GM21576 (cell line): ENCODE measurements at regions not wholly inside any gene's neighbourhood (a gene's known extent, or its start where the extent isn't known, plus 50 kb on each side); places are given as distances from the start of the nearest gene placed in this dataset.

Experiments used
- ATAC-seq: cut with Tn5 transposase; IDR thresholded peaks from one replicate; pipeline ENCODE4 v1.9.1; 2021; ENCODE audit warnings: mild to moderate bottlenecking, moderate library complexity; ENCODE audit not compliant: unreplicated experiment

DNA sequence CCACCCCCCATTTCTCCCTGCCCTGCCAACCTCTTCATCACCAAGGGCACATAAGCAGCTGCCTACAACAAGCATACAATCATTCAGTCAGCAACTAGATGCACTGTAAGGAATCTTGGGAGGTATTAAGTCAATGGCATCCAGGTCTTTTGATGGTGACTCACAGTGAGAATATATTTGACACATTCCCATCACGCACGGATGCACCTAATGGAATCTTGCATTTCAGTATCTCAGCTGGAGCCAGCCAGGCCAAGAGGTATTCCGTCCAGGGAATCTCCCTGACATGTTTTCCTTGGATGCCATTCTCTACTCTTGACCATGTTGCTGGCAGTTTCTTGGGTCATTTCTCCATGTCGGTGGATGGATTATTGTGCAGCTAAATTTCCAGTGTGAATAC is 73.9 kb upstream of the CAPRIN2 start:
- ATAC-seq, result no peak

DNA sequence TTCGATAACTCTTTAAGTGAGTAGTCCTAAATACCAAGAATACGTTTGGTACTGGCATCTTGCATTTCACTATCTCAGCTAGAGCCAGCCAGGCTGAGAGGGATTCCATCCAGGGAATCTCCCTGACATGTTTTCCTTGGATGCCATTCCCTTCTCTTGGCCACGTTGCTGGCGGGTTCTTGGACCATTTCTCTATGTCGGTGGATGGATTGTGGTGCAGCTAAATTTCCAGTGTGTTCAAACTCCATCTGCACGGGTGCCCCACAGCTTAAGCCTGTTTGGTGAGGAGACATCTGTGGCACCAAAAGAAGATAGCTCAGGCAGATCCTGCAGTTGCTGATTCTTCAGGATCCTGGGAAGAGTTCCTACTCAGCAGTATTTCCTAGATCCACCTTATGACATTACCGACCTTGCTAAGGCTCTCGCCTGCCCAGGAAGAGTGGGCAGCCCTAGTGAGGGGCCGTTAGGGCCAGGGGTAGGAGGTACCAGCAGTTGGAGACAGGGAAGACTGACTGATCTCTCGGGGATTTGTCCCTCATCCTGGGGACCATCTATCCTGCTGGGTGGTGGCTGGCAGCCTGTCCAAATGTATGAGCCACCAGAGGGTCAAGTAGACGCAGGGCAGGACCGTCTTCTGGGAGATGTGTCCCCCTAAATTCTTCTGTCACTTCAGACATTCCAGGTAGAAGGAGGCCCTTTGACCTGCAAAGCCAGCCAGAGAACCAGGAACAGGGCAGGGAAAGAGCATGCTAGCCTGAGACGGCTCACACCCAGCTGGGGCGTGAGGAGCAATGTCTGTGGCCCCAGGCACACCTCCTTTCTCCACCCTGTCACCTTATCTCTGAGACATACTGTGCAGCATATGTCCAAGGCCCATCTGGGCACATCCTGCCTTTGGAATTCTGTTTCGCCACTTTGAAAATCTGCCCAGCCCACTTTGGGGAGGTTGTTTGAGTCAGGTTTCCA is 72.6 kb upstream of the CAPRIN2 start:
- no peak for ATAC-seq

- ATAC-seq, result no peak
These were observed 71.5 kb upstream of the CAPRIN2 start for GRCh38 chr12:30826276-30826675.

DNA sequence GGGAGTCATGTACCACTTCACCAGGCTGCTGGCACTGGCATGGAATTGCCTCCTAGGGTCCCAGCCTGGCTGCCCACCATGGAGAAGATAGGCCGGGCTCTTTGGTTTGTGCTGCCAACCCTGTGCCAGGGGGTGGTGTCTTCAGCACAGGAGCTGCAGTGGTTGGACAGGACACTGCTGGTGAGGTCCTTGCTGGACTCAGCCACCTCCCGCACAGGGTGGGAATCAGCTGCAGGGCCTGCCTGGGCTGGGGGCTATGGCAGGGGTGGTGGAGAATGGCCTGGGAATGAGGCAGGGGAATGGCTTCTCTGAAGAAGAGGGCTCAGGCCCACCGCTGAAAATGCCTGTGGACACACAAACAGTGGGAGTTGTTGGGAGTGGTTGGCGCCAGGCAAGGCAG is 70.6 kb upstream of the CAPRIN2 start:
- no peak for ATAC-seq

- ATAC-seq, result no peak
These were observed 69.6 kb upstream of the CAPRIN2 start for GRCh38 chr12:30824311-30824710.

DNA sequence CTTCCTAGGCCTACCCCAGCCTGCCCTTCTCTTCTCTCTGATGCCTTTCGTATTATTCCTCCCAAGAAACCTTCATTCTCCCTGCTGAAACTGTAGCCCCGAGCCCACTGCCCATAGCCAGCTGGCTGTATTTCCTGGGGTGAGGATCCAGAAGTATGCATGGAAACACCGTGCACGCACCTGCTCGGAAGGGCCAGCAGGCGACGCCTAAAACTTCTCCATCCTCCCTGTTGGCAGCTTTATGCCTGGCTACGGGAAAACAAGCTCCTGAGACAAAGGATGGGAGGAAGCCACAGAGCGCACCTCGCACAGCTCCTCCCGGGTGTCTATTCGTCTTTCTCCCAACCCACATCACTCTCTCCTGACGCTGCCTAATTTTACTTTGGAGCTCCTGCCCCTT is 69.0 kb upstream of the CAPRIN2 start:
- ATAC-seq, result no peak

- ATAC-seq, result no peak
These were observed 68.5 kb upstream of the CAPRIN2 start for GRCh38 chr12:30823156-30823699.

- no peak for ATAC-seq
These were observed 67.8 kb upstream of the CAPRIN2 start for GRCh38 chr12:30822385-30823155.

- ATAC-seq, result no peak
These were observed 65.7 kb upstream of the CAPRIN2 start for GRCh38 chr12:30820406-30820946.

DNA sequence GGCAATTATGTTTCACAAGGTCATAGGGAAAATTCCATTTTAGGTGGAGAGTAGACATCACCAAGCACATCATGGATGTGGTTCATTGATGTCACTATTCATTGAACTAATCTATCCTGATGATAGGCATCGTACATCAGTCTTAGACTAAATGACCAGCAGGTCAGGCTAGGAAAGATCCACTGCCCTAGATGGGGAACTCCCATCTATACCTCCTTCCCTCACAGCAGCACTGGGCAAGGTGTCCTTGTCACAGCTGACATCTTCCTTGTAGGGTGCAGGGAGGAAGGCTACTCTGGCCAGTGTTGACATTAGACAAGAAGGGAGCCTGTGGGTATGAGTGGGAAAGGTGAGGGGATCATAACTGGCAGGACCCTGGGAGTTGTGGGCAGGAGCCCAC is 63.8 kb upstream of the CAPRIN2 start:
- ATAC-seq, result no peak

- no peak for ATAC-seq
These were observed 62.2 kb upstream of the CAPRIN2 start for GRCh38 chr12:30816742-30817465.

GRCh38 chr12:30814295-30814655 is 59.5 kb upstream of the CAPRIN2 start:
- ATAC-seq, result no peak

DNA sequence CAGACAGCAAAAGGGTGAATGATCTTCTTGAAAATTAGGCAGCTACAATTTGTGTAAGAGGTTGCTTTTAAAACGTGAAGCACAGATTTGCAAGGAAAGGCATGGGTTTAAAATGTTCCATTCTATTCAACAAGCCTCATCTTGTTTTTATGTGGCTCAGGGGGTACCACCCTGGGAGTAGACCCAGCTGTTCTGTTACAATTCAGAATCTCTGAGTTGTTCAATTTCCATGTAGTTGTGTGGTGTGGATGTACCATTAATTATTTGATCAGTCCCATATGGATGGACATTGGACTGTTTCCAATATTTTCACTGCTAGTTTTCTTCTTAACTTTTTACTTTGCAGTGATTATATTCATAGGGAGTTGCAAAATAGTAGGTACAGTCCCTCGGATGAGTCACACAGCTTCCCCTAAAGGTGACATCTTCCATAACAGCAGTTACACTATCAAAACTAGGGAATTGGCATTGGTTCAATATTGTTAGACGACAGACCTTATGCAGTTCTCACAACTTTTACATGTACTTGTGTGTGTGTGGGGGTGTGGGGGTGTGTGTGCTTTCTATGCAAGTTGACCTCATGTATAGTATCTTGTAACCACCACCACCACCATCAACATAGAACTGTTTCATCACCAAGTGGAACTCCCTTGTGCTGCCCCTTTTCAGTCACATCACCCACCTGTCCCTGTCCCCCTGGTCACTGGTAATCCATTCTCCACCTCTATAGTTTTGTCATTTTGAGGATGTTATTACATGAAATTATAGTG is 59.0 kb upstream of the CAPRIN2 start:
- ATAC-seq, result no peak

DNA sequence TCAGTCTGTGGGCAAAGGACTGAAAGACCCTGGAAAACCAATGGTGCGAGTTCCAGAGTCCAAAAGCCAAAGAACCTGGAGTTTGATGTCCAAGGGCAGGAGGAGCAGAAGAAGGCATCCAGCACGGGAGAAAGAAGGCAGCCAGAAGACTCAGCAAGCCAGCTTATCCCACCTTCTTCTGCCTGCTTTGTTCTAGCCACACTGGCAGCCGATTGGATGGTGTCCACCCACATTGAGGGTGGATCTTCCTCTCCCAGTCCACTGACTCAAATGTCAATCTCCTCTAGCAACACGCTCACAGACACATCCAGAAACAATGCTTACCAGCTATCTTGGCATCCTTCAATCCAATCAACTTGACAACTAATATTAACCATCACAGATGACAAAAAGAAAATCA is 57.2 kb upstream of the CAPRIN2 start:
- ATAC-seq, result no peak

DNA sequence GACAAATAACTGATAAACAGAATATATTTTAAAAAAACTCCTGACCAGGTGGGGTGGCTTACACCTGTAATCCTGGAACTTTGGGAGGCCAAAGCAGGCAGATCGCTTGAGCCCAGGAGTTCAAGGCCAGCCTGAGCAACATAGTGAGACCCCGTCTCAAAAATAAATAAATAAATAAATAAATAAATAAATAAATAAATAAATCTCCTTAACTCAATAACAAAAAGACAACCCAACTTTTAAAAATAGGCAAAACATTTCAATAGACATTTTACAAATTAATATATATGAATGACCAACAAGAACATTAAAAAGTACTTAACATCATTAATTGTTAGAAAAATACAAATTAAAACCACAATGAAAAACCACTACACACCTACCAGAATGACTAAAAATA is 56.2 kb upstream of the CAPRIN2 start:
- no peak for ATAC-seq

- no peak for ATAC-seq
These were observed 52.9 kb upstream of the CAPRIN2 start for GRCh38 chr12:30807695-30808034.

DNA sequence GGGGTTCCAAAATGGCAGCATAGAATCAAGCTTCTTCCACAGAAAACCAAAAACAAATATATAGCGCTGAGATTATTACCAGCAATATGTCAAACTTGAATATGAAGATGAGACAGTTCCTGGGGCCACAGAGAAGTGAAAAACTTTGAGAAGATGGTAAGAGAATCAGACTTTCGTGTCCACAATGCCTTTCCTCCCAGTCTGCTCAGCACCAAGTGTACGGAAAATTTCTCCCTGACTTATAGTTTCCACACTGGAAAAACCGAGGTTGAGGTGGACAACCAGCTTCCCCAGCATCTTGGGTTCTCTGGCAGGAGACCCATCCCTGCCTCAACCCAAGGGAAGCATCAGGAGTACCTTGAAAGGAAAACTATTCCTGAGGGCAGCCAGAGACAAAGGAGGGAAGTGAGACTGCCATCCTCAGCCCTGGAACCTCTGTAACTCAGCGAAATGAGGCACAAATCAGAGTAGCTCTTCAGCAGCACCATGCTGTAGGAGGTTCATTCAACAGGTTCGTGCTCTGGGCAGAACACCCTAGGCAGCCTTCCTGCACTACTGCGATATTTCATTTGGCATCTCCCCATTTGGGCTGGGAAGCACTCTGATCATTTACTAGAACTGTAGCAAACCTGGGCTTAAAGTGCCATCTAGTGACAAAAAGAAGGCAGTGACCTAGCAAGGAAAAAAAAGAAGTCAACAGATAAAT is 52.4 kb upstream of the CAPRIN2 start:
- peak; percentile 73 for ATAC-seq

GRCh38 chr12:30805959-30806358 is 51.2 kb upstream of the CAPRIN2 start:
- ATAC-seq, result no peak
